NCI-H2171 treated with DMSO at 0.1 percent for 48 hours (cell line): ENCODE measurements at regions not wholly inside any gene's neighbourhood (a gene's known extent, or its start where the extent isn't known, plus 50 kb on each side); places are given as distances from the start of the nearest gene placed in this dataset.

Experiments used
- DNase-seq: peaks from one replicate; lab custom pipeline; 2025; lab: John Stamatoyannopoulos, UW

- DNase-seq: no peak
Measured at GRCh38 chr9:134273647-134274046, 52.6 kb upstream of the RXRA start.

GRCh38 chr9:134275375-134275774 is 50.9 kb upstream of the RXRA start:
- DNase-seq: no peak

- DNase-seq: no peak
Measured at GRCh38 chr9:134276453-134277245, 49.6 kb upstream of the RXRA start.
